RWPE2 (cell line): ENCODE measurements at regions not wholly inside any gene's neighbourhood (a gene's known extent, or its start where the extent isn't known, plus 50 kb on each side); places are given as distances from the start of the nearest gene placed in this dataset.

Experiments used
- ATAC-seq: fragments of 200-7000 bp; cut with Tn5 transposase; 3 replicates; pipeline ENCODE4 v1.9.1; 2021; ENCODE audit warnings: low read depth
- DNase-seq: peaks from one replicate; pipeline ENCODE4 v3.0.0-alpha.2; 2020; ENCODE audit warnings: low spot score
- H3K27ac ChIP-seq: fragments of 450-650 bp; 2 replicates; pipeline ENCODE4 v1.5.1; 2017; ENCODE audit warnings: mild to moderate bottlenecking; ENCODE audit not compliant: poor library complexity, severe bottlenecking
- H3K27me3 ChIP-seq: fragments of 250-450 bp; sonication (Bioruptor Pico); 2 replicates; pipeline ENCODE4 v1.5.1; 2021; ENCODE audit warnings: mild to moderate bottlenecking, moderate library complexity; ENCODE audit not compliant: insufficient read depth, poor library complexity, severe bottlenecking
- H3K36me3 ChIP-seq: fragments of 250-450 bp; sonication (Bioruptor Pico); 2 replicates; pipeline ENCODE4 v1.5.1; 2020; ENCODE audit warnings: low read depth, mild to moderate bottlenecking, moderate library complexity
- H3K4me1 ChIP-seq: fragments of 250-450 bp; sonication (Bioruptor Pico); 2 replicates; pipeline ENCODE4 v1.5.1; 2021; ENCODE audit warnings: mild to moderate bottlenecking, moderate library complexity; ENCODE audit not compliant: insufficient read depth, poor library complexity, severe bottlenecking
- H3K4me3 ChIP-seq: fragments of 250-450 bp; sonication (Bioruptor Pico); 2 replicates; pipeline ENCODE4 v1.5.1; 2021; ENCODE audit warnings: mild to moderate bottlenecking, moderate library complexity; ENCODE audit not compliant: severe bottlenecking
- H3K9me3 ChIP-seq: fragments of 250-450 bp; sonication (Bioruptor Pico); 2 replicates; pipeline ENCODE4 v1.5.1; 2021; ENCODE audit warnings: mild to moderate bottlenecking, moderate library complexity; ENCODE audit not compliant: severe bottlenecking
- TF ChIP-seq, protein P1 (sequence below): fragments of 450-650 bp; IDR thresholded peaks from one replicate; pipeline ENCODE4 v1.5.1; 2017; ENCODE audit warnings: mild to moderate bottlenecking, moderate library complexity; ENCODE audit not compliant: poor library complexity, severe bottlenecking

DNA sequence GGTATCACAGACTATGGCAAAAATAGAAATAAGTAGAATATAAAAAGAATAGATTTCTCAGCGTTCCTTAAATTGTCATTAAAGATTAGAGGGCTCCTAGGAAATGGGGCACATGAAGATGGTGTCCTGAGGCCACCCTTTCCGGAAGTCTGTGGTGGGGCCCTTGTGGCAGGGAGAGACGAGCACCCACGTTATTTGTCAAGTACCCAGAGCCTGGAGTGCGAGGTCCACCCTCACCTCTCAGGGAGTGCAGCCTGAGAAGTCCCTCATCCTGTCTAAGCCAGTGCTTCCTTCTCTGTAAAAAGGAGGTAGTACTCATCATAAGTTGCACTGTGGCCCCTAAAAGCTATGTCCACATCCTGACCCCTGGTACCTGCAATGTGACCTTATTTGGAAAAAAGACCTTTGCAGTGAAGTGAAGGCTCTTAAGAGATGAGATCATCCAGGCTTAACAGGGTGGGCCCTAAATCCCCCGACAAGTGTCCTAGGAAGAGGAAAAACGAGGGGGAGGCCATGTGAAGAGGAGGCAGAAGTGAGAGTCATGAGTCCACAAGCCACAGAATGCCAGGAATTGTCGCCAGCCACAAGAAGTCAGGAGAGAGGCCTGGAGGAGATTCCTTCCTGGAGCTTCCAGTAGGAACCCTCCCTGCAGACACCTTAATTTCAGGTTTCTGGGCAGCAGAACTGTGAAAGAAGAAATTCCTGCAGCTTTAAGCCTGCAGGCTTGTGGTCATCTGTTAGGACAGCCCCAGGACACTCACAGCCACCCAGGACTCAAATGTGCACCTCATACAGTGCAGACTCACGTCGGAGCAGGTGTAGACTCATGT is 76.8 kb upstream of the CCND1 start:
- Histone ChIP-seq H3K4me1 (no peaks in the 10 kb centered on the region), H3K9me3 (no peaks in the 10 kb centered on the region), H3K4me3 (no peak overlapping the region), H3K36me3 (no peaks in the 10 kb centered on the region), H3K27me3 (no peaks in the 10 kb centered on the region), H3K27ac (no peak overlapping the region)
- ATAC-seq (no peak), DNase-seq (no peak)
- TF ChIP-seq, protein P1, sequence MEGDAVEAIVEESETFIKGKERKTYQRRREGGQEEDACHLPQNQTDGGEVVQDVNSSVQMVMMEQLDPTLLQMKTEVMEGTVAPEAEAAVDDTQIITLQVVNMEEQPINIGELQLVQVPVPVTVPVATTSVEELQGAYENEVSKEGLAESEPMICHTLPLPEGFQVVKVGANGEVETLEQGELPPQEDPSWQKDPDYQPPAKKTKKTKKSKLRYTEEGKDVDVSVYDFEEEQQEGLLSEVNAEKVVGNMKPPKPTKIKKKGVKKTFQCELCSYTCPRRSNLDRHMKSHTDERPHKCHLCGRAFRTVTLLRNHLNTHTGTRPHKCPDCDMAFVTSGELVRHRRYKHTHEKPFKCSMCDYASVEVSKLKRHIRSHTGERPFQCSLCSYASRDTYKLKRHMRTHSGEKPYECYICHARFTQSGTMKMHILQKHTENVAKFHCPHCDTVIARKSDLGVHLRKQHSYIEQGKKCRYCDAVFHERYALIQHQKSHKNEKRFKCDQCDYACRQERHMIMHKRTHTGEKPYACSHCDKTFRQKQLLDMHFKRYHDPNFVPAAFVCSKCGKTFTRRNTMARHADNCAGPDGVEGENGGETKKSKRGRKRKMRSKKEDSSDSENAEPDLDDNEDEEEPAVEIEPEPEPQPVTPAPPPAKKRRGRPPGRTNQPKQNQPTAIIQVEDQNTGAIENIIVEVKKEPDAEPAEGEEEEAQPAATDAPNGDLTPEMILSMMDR = no peak

DNA sequence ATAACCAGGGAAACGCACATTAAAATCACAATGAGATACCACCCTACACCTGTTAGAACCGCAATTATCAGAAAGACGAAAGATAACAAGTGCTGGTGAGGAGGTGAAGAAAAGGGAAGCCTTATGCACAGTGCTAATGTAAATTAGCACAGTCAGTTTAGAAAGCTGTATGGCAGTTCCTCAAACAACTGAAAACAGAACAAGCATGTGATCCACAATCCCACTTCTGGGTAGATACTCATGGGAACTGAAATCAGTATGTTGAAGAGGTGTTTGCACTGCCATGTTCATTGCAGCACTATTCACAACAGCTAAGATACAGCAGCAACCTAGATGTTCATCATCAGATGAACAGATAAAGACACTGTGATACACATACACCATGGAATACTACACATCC is 75.0 kb upstream of the CCND1 start:
- DNase-seq (no peak), ATAC-seq (no peak)
- Histone ChIP-seq H3K36me3 (no peaks in the 10 kb centered on the region), H3K27me3 (no peaks in the 10 kb centered on the region), H3K4me1 (no peaks in the 10 kb centered on the region), H3K4me3 (no peak overlapping the region), H3K9me3 (no peaks in the 10 kb centered on the region), H3K27ac (no peak overlapping the region)
- TF ChIP-seq, protein P1 = no peak

DNA sequence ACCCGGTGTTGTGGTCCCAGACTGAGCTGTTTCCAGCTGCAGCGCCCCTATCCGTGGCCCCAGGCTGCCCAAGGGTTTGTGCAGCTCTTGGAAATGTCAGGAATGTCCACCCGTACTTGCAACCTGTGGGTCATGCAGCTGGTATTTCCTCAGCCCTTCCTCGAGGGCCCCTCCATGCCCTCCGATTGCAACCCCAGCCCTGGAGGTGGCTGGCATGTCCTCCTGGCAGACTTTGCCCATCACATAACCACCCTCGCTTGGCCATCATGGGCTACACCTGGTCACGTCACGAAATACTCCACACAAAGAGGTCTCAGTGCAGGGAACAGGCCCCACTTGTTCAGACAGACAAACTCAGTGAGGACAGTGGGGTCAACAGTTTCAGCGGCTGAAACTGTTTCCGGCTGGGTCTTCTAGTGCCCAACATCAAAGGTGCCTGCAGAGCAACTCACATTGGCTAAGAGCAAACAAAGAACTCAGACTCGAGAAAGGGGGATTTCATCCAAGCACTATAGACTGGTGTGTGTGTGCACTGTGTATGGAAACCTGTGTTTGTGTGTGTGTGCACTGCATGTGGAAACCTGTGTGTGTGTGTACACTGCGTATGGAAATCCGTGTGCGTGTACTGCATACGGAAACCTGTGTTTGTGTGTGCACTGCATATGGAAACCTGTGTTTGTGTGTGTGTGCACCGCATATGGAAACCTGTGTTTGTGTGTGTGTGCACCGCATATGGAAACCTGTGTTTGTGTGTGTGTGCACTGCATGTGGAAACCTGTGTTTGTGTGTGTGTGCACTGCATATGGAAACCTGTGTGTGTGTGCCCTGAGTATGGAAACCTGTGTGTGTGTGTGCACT is 72.8 kb upstream of the CCND1 start:
- Histone ChIP-seq H3K4me3 (no peak overlapping the region), H3K27ac (no peak overlapping the region), H3K36me3 (no peaks in the 10 kb centered on the region), H3K4me1 (no peaks in the 10 kb centered on the region), H3K9me3 (no peaks in the 10 kb centered on the region), H3K27me3 (no peaks in the 10 kb centered on the region)
- no peak for DNase-seq
- TF ChIP-seq, protein P1 = no peak
- ATAC-seq = 0 out of 3 replicates have a peak, but pooled peaks have one; percentile 33

DNA sequence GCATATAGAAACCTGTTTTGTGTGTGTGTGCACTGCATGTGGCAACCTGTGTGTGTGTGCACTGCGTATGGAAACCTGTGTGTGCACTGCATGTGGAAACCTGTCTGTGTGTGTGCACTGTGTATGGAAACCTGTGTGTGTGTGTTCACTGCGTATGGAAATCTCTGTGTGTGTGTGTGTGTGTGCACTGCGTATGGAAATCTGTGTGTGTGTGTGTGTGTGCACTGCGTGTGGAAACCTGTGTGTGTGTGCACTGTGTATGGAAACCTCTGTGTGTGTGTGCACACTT is 72.2 kb upstream of the CCND1 start:
- Histone ChIP-seq H3K27ac (no peak overlapping the region), H3K27me3 (no peaks in the 10 kb centered on the region), H3K36me3 (no peaks in the 10 kb centered on the region), H3K4me1 (no peaks in the 10 kb centered on the region), H3K4me3 (no peak overlapping the region), H3K9me3 (no peaks in the 10 kb centered on the region)
- TF ChIP-seq, protein P1 = no peak
- DNase-seq (no peak), ATAC-seq (no peak)
